ENCODE measurements at regions not wholly inside any gene's neighbourhood (a gene's known extent, or its start where the extent isn't known, plus 50 kb on each side); places are given as distances from the start of the nearest gene placed in this dataset.
"Not testable (repeated sequence)": the region's sequence is repeated elsewhere in the genome, so short reads cannot be mapped to it uniquely, and the experiment has no call there.

- not testable (repeated sequence) for H3K27ac Mint-ChIP-seq, H3K4me3 Mint-ChIP-seq, DNase-seq, H3K36me3 Mint-ChIP-seq, H3K4me1 Mint-ChIP-seq
- Mint-ChIP-seq H3K27me3 (ENCODE audit: low read depth in 3 of 3) (peaks cover 1 to 20% (median 7%) of the 10 kb centered on the region in 3 donors), H3K9me3 (peaks cover 0 to 10% (median 3%) of the 10 kb centered on the region in 6 donors)
These were observed 69.8 kb upstream of the MYRIP start for GRCh38 chr3:39739658-39740057.

GRCh38 chr3:39744746-39745145 lies 64.7 kb upstream of the MYRIP start:
- Mint-ChIP-seq H3K4me3 (no peak overlapping the region), H3K27me3 (ENCODE audit: low read depth in 3 of 3) (peaks cover 3 to 13% (median 8%) of the 10 kb centered on the region in 3 donors), H3K4me1 (no peaks in the 10 kb centered on the region), H3K36me3 (peaks cover 0 to 3% (median 0%) of the 10 kb centered on the region in 3 donors), H3K9me3 (peaks cover 0 to 9% (median 3%) of the 10 kb centered on the region in 6 donors), H3K27ac (no peak overlapping the region)
- DNase-seq: no peak

- H3K9me3 Mint-ChIP-seq: peaks cover 0 to 2% (median 0%) of the 10 kb centered on the region in 6 donors
- DNase-seq: no peak
- H3K27ac Mint-ChIP-seq: no peak overlapping the region
- H3K27me3 Mint-ChIP-seq (ENCODE audit: low read depth in 3 of 3): peaks cover 3 to 6% (median 3%) of the 10 kb centered on the region in 3 donors
- H3K36me3 Mint-ChIP-seq: peaks cover 0 to 3% (median 0%) of the 10 kb centered on the region in 3 donors
- H3K4me3 Mint-ChIP-seq: no peak overlapping the region
- no peaks in the 10 kb centered on the region for H3K4me1 Mint-ChIP-seq
These were observed 61.4 kb upstream of the MYRIP start for GRCh38 chr3:39748002-39748401.

GRCh38 chr3:39748763-39749162 lies 60.6 kb upstream of the MYRIP start:
- H3K27ac Mint-ChIP-seq: no peak overlapping the region
- no peaks in the 10 kb centered on the region for H3K4me1 Mint-ChIP-seq
- no peak for DNase-seq
- no peaks in the 10 kb centered on the region for H3K9me3 Mint-ChIP-seq
- peaks cover 3 to 6% (median 3%) of the 10 kb centered on the region in 3 donors for H3K27me3 Mint-ChIP-seq (ENCODE audit: low read depth in 3 of 3)
- no peak overlapping the region for H3K4me3 Mint-ChIP-seq
- peaks cover 0 to 3% (median 0%) of the 10 kb centered on the region in 3 donors for H3K36me3 Mint-ChIP-seq

- no peak for DNase-seq
- Mint-ChIP-seq H3K36me3 (peaks cover 0 to 3% (median 0%) of the 10 kb centered on the region in 3 donors), H3K4me3 (no peak overlapping the region), H3K27ac (no peak overlapping the region), H3K27me3 (ENCODE audit: low read depth in 3 of 3) (peaks cover 2 to 6% (median 3%) of the 10 kb centered on the region in 3 donors), H3K4me1 (no peaks in the 10 kb centered on the region), H3K9me3 (no peaks in the 10 kb centered on the region)
These were observed 58.7 kb upstream of the MYRIP start for GRCh38 chr3:39750712-39751111.

- no peaks in the 10 kb centered on the region for H3K9me3 Mint-ChIP-seq
- peaks cover 0 to under 1% (median 0%) of the 10 kb centered on the region in 3 donors for H3K36me3 Mint-ChIP-seq
- DNase-seq: no peak
- H3K4me3 Mint-ChIP-seq: no peak overlapping the region
- H3K4me1 Mint-ChIP-seq: no peaks in the 10 kb centered on the region
- no peak overlapping the region for H3K27ac Mint-ChIP-seq
- peaks cover 2 to 6% (median 3%) of the 10 kb centered on the region in 3 donors for H3K27me3 Mint-ChIP-seq (ENCODE audit: low read depth in 3 of 3)
These were observed 58.1 kb upstream of the MYRIP start for GRCh38 chr3:39751286-39751685.

- no peaks in the 10 kb centered on the region for H3K4me1 Mint-ChIP-seq
- no peaks in the 10 kb centered on the region for H3K36me3 Mint-ChIP-seq
- H3K9me3 Mint-ChIP-seq: no peaks in the 10 kb centered on the region
- H3K27ac Mint-ChIP-seq: no peak overlapping the region
- no peak overlapping the region for H3K4me3 Mint-ChIP-seq
- DNase-seq: no peak
- peaks cover 2 to 5% (median 5%) of the 10 kb centered on the region in 3 donors for H3K27me3 Mint-ChIP-seq (ENCODE audit: low read depth in 3 of 3)
These were observed 57.3 kb upstream of the MYRIP start for GRCh38 chr3:39752019-39752637.

GRCh38 chr3:39752751-39753150 lies 56.7 kb upstream of the MYRIP start:
- no peaks in the 10 kb centered on the region for H3K36me3 Mint-ChIP-seq
- H3K4me1 Mint-ChIP-seq: no peaks in the 10 kb centered on the region
- no peak for DNase-seq
- no peak overlapping the region for H3K4me3 Mint-ChIP-seq
- no peaks in the 10 kb centered on the region for H3K9me3 Mint-ChIP-seq
- peaks cover 0 to 5% (median 5%) of the 10 kb centered on the region in 3 donors for H3K27me3 Mint-ChIP-seq (ENCODE audit: low read depth in 3 of 3)
- no peak overlapping the region for H3K27ac Mint-ChIP-seq

GRCh38 chr3:39753391-39753790 lies 56.0 kb upstream of the MYRIP start:
- Mint-ChIP-seq H3K27ac (no peak overlapping the region), H3K36me3 (no peaks in the 10 kb centered on the region), H3K4me1 (no peaks in the 10 kb centered on the region), H3K27me3 (ENCODE audit: low read depth in 3 of 3) (peaks cover 0 to 5% (median 5%) of the 10 kb centered on the region in 3 donors), H3K4me3 (no peak overlapping the region), H3K9me3 (no peaks in the 10 kb centered on the region)
- DNase-seq: no peak

GRCh38 chr3:39754549-39754948 lies 54.9 kb upstream of the MYRIP start:
- H3K27me3 Mint-ChIP-seq (ENCODE audit: low read depth in 3 of 3): peaks cover 0 to 5% (median 2%) of the 10 kb centered on the region in 3 donors

GRCh38 chr3:39755100-39755499 lies 54.3 kb upstream of the MYRIP start:
- no peak overlapping the region for H3K4me3 Mint-ChIP-seq
- no peaks in the 10 kb centered on the region for H3K9me3 Mint-ChIP-seq
- H3K36me3 Mint-ChIP-seq: no peaks in the 10 kb centered on the region
- H3K27ac Mint-ChIP-seq: no peak overlapping the region
- H3K27me3 Mint-ChIP-seq (ENCODE audit: low read depth in 3 of 3): peaks cover 0 to 5% (median 2%) of the 10 kb centered on the region in 3 donors
- no peaks in the 10 kb centered on the region for H3K4me1 Mint-ChIP-seq
- no peak for DNase-seq

More at GRCh38 chr3:39754549-39754948, 54.9 kb upstream of the MYRIP start:
- Mint-ChIP-seq H3K27ac (no peak overlapping the region), H3K36me3 (no peaks in the 10 kb centered on the region), H3K4me1 (no peaks in the 10 kb centered on the region), H3K4me3 (no peak overlapping the region), H3K9me3 (no peaks in the 10 kb centered on the region)
- DNase-seq: no peak

- no peak overlapping the region for H3K4me3 Mint-ChIP-seq
- no peak for DNase-seq
- H3K4me1 Mint-ChIP-seq: no peaks in the 10 kb centered on the region
- H3K27me3 Mint-ChIP-seq (ENCODE audit: low read depth in 3 of 3): peaks cover 0 to 2% (median 2%) of the 10 kb centered on the region in 3 donors
- peaks cover 0 to 2% (median 0%) of the 10 kb centered on the region in 6 donors for H3K9me3 Mint-ChIP-seq
- no peaks in the 10 kb centered on the region for H3K36me3 Mint-ChIP-seq
- no peak overlapping the region for H3K27ac Mint-ChIP-seq
These were observed 52.1 kb upstream of the MYRIP start for GRCh38 chr3:39757307-39757706.
